HG03066 (cell line): ENCODE measurements at regions not wholly inside any gene's neighbourhood (a gene's known extent, or its start where the extent isn't known, plus 50 kb on each side); places are given as distances from the start of the nearest gene placed in this dataset.

Source experiments
- ATAC-seq: cut with Tn5 transposase; IDR thresholded peaks from one replicate; pipeline ENCODE4 v1.9.1; 2021; ENCODE audit warnings: low read depth; ENCODE audit not compliant: unreplicated experiment

DNA sequence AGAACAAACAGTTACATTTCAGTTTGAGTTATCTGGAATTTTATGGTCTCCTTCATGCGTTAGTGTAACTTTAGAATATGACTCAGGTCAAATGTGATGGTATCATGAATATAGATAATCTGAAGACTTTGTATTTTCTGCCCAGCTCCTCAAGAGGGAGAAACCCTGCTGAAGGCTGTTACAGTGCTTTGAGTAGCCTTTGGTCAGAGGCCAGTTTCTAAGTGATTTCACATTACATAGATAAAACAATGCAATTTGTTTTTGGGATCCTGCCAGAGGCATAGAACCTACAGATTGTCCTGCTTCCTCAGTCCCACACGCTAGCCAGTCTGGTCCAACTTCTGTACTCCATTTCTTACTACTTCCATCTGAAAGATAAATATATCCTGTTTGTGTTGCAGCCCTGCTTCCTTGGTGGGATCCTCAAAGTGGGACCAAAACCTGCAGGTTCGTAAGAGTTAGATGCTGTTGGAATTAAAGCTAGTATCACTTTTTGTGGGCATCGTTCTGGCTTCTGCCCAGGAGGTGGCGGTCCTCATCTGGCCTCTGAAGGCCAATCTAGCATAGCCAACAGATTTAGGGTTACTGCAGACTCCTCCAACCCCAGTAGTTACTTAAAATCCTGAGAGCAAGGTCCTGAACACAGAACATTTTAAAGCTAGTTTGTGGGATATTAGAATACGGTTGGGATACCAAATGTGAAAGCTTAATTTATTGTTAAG lies 645.8 kb upstream of the USP24 start:
- ATAC-seq = no peak

DNA sequence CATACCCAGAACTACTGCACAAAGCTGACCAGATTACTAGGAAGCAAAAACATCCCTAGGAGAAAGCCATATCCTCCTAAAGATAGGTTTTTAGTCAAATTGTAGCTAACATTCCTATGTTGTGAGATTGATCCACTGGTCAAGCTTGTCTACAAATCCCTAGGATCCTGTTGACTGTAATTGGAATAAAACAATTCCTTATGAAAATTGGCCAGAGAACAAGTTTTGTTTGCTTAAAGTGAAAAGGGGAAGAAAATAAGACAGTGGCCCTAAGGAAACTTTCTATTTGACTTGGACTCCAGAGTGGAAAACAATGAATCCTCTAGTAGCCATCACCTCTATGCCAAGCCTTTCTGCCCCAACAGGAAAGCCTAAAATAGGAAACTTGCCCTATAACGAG lies 645.2 kb upstream of the USP24 start:
- ATAC-seq = no peak

DNA sequence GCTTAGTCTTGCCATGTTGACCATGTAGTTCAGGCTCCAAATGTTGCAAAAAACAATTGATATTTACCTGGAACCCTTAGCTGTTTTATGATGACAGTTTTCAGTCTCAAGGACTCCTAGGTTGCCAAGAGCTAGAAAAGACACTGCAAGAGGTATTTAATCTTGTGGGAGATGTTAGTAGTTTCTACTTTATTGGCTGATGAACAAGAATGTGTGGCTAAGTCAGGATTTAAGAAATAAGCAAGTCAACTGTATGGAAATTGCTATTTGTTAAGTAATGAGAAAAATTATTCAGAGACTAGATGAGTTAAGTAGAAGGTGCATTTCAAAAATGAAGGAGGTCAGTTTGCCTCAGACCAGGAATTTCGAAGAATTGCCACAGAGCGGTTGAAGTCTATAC lies 639.7 kb upstream of the USP24 start:
- ATAC-seq = no peak

DNA sequence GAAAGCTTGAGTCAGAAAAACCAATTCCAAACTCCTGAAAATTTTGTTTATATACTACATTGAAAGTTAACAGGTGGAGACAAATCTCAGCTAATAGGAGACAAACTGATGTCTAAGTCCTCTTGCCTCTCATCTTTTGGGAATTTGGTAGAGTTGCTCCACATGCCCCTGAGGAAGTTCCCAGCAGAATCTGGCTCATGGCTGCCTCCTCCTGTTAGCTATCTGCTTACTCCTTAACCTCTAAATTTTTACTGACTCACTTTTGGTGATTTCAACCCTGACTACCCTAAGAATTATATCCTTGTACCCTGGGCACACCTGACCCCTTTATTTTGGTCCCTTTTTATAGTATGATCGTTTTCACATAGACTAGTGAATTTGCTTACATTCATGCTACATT lies 633.7 kb upstream of the USP24 start:
- no peak for ATAC-seq

DNA sequence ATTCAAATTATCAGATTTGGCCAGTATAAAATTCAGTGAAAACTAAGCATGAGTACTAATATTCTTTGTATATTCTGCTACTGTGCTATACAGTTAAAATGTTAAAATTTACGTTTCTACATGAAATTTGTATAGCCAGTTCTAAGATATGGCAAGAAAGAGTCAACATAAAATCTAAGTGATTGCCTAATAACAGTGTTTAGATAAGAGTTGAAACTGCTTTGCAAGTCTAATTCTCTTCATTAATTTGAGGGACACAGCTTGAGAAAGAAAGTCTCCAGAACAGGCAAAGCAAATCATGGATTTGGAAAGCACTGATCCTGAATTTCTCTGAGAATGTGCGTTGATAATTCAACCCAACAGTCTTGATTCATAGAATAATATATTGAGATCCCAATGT lies 630.9 kb upstream of the USP24 start:
- no peak for ATAC-seq

DNA sequence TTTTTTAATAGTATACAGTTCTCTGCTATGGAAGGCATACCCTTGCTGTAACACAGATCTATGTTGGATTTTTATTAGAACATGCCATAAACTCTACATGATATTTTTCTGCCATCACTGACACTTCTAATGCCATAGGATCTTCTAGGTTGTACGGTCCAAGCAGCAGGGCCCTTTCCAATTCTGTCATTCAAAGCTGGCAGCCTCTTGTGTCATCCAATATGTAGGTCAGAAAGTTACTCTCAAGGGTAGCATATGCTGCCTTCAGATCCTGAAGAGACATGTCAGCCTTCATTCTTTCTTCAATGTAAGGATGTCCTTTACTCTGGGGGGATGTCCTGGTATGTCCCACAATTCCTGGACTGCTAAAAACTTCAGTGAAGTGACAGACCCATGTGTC lies 629.2 kb upstream of the USP24 start:
- no peak for ATAC-seq

DNA sequence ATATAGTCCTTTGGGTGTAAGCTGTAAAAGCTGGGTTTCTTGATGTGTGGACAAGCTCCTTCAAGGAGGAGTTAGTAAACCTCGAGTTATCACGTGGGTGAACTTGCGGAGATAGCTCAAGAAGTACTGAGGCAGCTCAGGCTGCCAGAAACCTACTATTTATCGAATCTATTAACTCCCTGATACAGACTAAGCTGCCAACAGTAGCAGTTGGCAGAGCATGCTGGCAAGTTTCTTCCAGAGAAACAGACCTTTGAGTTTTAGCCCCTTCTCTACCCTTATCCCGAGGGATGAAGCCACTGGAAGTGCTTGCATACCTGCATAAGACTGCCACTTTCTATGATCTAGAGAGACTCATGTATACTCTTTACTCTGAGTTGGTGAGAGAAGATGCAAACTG lies 624.5 kb upstream of the USP24 start:
- no peak for ATAC-seq

DNA sequence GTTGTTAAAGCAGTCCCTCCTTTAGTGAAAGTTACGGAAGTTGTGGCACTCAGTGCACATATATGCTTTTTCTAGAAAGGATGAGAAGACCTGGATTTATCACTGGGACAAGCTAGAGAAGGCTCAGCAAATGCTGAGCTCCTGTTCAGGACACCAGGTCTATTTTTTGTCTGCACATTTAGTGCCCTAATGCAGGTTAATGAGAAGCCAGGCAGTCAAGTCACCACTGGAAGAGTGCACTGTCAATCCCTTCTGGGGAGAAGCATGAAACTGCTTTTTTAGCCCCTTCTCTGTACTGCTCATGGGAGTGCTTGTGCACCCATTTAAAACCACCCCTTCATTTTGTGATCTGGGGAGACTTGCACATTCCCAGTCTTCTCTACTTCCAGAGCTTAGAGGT lies 624.1 kb upstream of the USP24 start:
- ATAC-seq = no peak

DNA sequence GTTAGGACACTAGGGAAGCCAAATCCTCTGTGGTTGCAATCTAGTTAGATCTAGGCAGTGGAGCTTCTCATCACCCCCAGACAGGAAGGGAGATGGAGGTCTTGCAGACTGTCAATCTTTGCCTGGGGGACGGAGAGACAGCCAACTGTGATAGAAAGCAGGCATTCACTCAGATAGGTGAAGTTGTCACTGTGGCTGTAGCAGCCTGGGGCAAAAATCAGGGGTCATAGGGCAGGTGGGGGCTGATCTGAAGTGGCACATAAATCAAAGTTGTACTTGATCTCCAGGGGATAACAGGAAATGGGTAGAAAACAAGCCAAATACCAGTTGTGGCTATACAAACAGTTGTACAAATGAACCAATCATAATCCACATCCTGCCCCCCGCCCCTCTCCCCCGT lies 620.9 kb upstream of the USP24 start:
- no peak for ATAC-seq

DNA sequence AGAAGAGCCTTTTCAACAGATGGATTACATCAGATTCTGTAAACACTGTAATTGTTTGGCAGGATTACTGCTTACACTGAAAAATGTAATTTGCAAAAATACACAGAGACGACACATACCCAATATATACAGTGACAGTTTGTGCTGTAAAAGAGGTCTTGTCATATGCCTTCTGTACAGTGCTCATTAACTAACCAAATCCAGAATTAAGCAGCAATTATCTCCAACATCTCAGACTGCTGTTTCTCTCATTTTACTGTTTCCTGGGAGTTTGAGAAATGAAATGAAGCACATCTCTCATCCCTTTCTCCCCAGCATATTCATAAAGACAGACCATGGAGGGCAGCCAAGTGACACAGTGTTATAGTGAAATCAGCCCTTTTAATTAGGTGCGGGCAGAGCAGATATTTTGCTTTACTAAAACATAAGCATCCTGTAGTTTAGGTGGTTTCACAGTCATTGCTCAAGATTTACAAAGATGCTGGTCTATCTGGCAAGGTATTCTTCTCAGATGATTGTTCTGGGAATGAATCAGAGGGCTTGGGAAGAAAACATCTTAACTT lies 618.4 kb upstream of the USP24 start:
- no peak for ATAC-seq

DNA sequence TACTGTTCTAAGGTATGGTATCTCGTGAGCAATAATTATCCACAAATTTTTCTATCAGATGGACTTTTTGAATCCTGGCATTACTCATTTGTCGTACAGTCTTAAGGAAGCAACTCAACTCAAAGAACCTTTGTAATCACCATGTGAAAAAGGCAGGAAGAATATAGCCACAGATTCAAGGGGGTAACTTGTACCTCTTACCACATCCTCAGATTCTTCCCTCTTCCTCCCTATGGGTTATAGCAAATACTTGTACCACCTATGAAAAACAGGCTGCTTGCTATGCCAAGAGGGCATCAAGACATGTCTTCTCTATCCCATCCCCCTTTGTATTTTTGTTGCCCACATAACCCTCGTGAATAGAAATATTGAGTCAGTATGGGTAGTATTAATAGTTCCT lies 616.6 kb upstream of the USP24 start:
- ATAC-seq = no peak

DNA sequence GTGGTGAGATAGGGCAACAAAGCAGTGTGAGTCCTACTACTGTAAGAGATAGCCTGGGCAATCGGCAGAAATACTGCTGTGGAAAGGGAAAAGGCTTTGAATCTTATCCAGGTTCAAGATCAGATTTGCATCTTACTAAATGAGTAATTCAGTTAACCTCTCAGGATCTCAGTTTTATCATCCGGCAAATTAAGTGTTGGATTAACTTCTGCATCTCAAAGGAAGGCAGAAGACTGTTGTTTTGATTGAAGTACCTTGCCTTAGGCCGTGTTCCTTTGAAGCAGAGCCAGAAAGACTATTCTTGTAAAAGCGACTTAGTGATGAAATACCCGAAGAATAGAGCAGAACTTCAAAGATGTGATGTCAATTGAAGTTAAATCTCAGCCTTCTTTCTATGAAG lies 612.9 kb upstream of the USP24 start:
- ATAC-seq = no peak

DNA sequence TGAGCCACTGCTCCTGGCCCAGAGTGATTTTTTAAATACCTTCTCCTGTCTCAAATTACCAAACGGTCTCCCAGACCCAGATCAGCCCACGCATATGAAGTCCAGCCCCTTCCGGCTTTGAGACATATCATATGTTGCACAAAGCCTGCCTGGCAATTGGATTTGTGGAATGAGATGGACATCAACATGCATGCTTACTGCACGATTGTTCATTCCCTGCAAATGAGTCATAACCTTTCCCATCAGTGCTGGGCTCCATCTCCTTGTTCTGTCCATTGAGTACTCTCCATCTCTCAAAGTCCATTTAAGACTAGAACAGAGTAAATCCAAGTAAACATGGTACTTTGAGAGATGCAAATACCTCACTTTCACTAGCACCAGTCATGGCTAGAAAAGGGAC lies 612.2 kb upstream of the USP24 start:
- no peak for ATAC-seq

DNA sequence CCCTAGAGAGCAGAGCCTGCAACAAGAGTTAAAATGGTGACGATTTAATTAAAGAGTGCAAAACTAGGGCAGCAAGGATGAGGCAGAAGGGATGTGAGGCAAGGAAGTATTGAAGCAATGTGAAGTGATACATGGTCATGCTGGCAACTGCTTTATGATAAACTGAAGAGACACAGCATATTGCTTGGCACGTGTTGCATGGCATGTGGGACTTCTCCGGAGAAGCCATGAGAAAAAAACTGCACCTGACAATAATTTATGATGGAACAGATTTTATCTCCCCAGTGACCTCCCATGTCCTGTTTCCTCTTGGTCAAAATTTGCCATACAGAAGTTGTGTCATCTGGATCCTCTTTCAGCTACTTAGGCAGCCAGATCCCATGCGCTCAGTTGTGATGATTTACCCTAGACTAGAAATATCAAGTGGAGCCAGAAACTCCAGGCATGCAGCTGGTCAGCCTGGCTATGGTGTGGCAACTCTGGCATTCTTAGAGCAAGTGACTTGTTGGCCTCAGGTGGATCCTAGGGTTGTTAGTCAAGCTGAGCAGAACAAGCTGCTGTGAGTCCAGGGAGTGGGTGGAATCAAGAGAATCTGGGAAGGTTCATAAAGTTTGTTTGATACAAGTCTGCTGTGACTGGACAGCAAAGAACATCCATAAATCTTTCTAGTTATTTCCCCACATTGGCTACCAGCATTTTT lies 611.4 kb upstream of the USP24 start:
- no peak for ATAC-seq

DNA sequence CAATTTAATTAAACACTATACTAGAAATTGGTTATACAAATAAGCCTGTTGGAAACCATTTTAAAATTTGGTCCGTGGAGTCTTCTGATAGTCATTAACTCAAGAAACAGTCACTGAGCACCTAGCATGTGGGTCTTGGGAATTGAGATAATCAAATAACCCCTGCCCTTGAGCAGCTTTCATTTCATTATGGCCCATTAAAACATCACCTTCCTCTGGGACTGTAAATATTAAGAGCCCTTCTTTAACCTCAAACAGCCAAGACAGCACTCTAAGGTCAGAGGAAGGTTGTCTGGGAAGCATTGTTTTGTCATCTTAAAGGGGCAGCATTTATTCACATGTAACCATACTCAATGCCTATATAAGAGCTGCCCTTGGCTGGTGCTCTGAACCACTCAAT lies 610.3 kb upstream of the USP24 start:
- no peak for ATAC-seq

DNA sequence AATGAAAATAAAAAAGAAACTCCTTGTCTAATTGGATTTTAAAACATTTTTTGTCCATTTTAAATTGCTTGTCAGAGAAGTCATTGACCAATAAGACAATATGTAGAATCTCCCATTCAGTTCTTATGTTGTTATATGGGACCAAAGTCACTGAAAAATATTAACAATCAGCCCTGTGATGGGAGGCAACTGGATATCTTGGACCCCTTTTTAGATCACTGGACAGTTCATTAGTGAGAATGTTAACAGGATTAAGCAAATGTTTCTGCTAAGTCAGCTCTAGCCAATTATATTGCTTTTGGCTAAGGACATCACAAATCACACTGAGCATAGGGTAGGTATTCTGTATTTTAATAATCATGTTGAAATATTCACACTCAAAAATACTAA lies 609.1 kb upstream of the USP24 start:
- no peak for ATAC-seq

DNA sequence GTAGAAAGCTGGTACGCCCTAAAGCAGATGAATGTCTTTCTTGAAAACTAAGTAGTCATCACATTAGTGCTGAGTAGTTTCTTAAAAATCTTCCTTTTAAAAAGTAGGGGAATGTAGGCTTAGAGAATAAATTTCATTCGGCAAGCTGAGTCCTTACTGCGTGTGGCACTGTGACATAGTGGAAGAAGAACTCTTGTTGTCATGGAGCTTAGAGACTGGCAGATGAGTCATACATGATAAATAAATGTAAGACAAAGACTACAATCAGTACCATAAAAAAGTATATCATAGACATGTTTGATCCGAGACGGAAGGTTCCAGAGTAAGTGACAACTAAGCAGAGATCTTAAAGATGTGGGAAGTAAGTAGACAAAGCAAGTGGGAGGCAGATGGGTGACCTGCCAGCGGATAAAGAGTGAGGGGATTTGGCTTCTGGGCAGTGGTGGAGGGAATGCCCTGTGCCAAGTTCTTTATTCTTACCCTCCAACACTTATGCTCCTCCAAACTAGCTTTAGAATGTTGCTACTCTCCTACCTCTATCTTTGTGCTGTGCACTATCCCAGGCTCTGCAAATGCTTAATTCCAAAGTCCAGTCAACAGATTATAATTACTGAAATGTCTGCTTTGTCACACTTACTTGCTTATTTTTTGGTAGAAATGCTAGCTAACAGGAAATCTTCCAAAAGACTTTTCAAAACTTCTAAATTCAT lies 608.5 kb upstream of the USP24 start:
- ATAC-seq = no peak

DNA sequence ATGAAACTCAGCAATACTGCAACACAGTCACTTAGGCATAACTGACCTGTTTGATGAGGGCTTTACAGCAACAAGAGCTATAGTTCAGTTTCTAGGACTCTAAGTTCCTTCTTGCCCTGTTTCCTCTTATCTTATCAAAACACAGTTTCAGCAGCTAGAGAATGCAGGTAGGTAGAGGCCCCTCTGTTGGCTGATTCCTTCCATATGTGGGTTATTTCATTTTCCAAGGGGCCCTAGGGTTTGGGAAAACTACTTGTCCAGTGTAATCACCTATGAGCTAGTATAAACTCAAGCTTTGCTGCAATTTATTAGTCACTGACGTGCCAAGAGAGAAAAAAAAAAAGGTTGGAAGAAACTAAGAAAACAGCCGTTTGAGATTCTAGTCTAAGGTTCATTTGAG lies 607.7 kb upstream of the USP24 start:
- no peak for ATAC-seq

DNA sequence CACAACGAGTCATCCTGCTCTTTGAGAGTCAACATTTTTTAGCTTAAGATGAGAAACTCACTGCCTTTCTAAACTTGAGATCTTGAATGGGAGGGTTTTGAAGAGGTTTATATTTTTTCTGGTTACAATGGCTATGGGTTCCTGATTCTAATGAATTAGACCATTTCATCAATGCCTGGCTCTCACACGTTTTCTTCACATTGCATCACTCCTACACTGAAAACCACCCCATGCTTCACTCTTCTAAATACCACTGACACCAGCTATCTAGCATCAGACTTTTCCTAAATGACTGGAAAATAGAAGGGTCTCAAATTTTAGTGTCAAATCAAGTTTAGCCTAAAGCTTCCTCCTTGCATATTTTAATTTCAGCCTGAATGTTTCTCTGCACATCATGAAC lies 606.1 kb upstream of the USP24 start:
- ATAC-seq = no peak

DNA sequence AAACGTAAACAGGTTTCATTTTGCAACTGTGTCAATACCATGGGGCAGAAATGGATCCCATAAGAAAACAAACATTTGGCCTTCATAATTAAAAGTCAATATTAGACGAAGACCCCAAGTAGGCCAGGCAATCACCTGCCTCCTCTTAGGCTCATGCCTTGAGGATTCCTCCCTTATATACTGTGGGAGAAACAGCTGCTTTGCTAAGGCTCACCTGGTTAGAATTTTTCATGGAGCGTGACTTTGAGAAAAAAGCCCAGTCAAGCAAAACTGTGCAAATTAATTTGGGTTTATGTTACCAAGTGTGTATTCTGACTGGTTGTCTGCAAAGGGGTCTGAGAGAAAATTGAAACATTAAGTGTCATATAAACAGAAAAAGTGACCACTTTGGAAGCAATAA lies 605.3 kb upstream of the USP24 start:
- no peak for ATAC-seq

DNA sequence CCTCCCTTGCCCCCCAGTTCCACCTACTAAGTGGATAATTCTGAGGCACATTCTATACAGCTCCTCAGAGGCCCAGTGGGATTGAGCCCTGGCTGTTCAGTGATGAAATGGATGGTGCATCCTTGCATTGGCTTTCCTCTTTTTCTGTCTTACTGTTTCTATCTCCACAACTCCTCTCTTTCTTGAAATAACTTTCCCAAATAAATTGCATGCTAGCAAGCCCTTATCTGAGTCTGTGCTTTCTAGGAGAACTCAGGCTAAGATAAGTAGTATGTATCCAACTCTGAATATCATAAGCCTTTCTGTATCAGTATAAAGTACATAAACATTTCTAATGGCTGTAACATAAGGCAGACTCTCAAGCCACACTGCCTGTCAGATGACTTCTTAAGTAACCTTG lies 603.8 kb upstream of the USP24 start:
- no peak for ATAC-seq
